Neural progenitor cell (in vitro differentiated cells): ENCODE measurements at regions not wholly inside any gene's neighbourhood (a gene's known extent, or its start where the extent isn't known, plus 50 kb on each side); places are given as distances from the start of the nearest gene placed in this dataset.

ENCODE experiments used
- CTCF ChIP-seq: fragments of 200-600 bp; sonication (generic); IDR thresholded peaks from 2 replicates; pipeline ENCODE4 v1.5.1; 2017; ENCODE audit warnings: antibody characterized with exemption, mild to moderate bottlenecking
- EZH2 ChIP-seq: fragments of 200-600 bp; sonication (generic); IDR thresholded peaks from 2 replicates; pipeline ENCODE4 v1.6.1; 2017; ENCODE audit warnings: antibody characterized with exemption, mild to moderate bottlenecking, moderate library complexity

GRCh38 chr5:142421228-142421617 is 96.4 kb upstream of the SPRY4 start:
- TF ChIP-seq CTCF = no peak
- TF ChIP-seq EZH2 = no peak
